ENCODE measurements at regions not wholly inside any gene's neighbourhood (a gene's known extent, or its start where the extent isn't known, plus 50 kb on each side); places are given as distances from the start of the nearest gene placed in this dataset.

DNA sequence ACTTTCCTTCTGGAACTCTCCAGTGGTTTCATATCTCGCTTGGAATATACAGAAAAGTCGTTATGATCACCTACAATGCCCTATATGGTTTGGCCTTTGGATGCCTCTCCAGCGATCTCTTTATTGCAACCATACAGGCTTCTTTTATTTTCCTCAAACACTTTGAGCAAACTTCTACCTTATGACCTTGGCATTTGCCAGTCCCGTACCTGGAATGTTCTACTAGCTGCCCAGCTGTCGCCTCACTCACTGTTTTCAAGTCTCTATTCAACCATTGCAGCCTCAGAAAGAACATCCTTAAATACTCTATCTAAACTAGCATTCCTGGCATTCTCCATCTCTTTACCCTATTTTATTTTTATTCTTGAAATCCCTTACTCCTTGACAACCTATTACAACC is 50.4 kb upstream of the NEDD9 start (continued):
- TF ChIP-seq, protein P1, sequence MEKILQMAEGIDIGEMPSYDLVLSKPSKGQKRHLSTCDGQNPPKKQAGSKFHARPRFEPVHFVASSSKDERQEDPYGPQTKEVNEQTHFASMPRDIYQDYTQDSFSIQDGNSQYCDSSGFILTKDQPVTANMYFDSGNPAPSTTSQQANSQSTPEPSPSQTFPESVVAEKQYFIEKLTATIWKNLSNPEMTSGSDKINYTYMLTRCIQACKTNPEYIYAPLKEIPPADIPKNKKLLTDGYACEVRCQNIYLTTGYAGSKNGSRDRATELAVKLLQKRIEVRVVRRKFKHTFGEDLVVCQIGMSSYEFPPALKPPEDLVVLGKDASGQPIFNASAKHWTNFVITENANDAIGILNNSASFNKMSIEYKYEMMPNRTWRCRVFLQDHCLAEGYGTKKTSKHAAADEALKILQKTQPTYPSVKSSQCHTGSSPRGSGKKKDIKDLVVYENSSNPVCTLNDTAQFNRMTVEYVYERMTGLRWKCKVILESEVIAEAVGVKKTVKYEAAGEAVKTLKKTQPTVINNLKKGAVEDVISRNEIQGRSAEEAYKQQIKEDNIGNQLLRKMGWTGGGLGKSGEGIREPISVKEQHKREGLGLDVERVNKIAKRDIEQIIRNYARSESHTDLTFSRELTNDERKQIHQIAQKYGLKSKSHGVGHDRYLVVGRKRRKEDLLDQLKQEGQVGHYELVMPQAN (conservative IDR thresholded peaks at IDR 0.05) = no peak
- no peak for TF ChIP-seq RUNX3 (IDR thresholded peaks at IDR 0.05; ENCODE audit: low read length)
- no peak for TF ChIP-seq ZZZ3 (IDR thresholded peaks at IDR 0.05; ENCODE audit: control insufficient read depth, insufficient read length, low read depth)
- no peak for TF ChIP-seq KLF5 (IDR thresholded peaks at IDR 0.05; ENCODE audit: partially characterized antibody)
- TF ChIP-seq ZNF24 (IDR thresholded peaks at IDR 0.05) = no peak
- TF ChIP-seq RFX5 (IDR thresholded peaks at IDR 0.05; ENCODE audit: low read depth, low read length) = no peak
- no peak for TF ChIP-seq SUPT20H (IDR thresholded peaks at IDR 0.05; ENCODE audit: borderline replicate concordance, control insufficient read depth, low read depth, low read length)

Measured in GM12878 (cell line).